Activated naive CD8-positive, alpha-beta T cell (primary cell): ENCODE measurements at regions not wholly inside any gene's neighbourhood (a gene's known extent, or its start where the extent isn't known, plus 50 kb on each side); places are given as distances from the start of the nearest gene placed in this dataset.

ENCODE experiments used
- H3K27ac Mint-ChIP-seq: one replicate; pipeline ENCODE4 v1.8.0; 2021; ENCODE audit warnings: mixed read lengths
- H3K27me3 Mint-ChIP-seq: one replicate; pipeline ENCODE4 v1.8.0; 2021; ENCODE audit warnings: mixed read lengths
- H3K36me3 Mint-ChIP-seq: one replicate; pipeline ENCODE4 v1.8.0; 2021; ENCODE audit warnings: mixed read lengths
- H3K4me1 Mint-ChIP-seq: one replicate; pipeline ENCODE4 v1.8.0; 2021; ENCODE audit warnings: low read depth, mixed read lengths
- H3K4me3 Mint-ChIP-seq: one replicate; pipeline ENCODE4 v1.8.0; 2021; ENCODE audit warnings: mild to moderate bottlenecking, mixed read lengths
- H3K9me3 Mint-ChIP-seq: one replicate; pipeline ENCODE4 v1.8.0; 2021; ENCODE audit warnings: low read depth, mixed read lengths

- Mint-ChIP-seq H3K4me1 (peaks cover 2% of the 10 kb centered on the region), H3K9me3 (no peaks in the 10 kb centered on the region), H3K36me3 (no peaks in the 10 kb centered on the region), H3K27me3 (no peaks in the 10 kb centered on the region), H3K4me3 (no peak overlapping the region), H3K27ac (no peak overlapping the region)
These were observed 216.9 kb upstream of the GLI3 start for GRCh38 chr7:42453931-42454361.

GRCh38 chr7:42452356-42452755 lies 215.3 kb upstream of the GLI3 start:
- Mint-ChIP-seq H3K36me3 (no peaks in the 10 kb centered on the region), H3K27me3 (no peaks in the 10 kb centered on the region), H3K4me3 (no peak overlapping the region), H3K27ac (no peak overlapping the region), H3K9me3 (no peaks in the 10 kb centered on the region), H3K4me1 (peaks cover 2% of the 10 kb centered on the region)

- peaks cover 3% of the 10 kb centered on the region for H3K9me3 Mint-ChIP-seq
- H3K27me3 Mint-ChIP-seq = no peaks in the 10 kb centered on the region
- H3K27ac Mint-ChIP-seq = no peak overlapping the region
- no peaks in the 10 kb centered on the region for H3K36me3 Mint-ChIP-seq
- no peak overlapping the region for H3K4me3 Mint-ChIP-seq
- H3K4me1 Mint-ChIP-seq = peaks cover 2% of the 10 kb centered on the region
These were observed 212.4 kb upstream of the GLI3 start for GRCh38 chr7:42449431-42449830.

GRCh38 chr7:42448901-42449300 lies 211.9 kb upstream of the GLI3 start:
- Mint-ChIP-seq H3K27ac (no peak overlapping the region), H3K27me3 (no peaks in the 10 kb centered on the region), H3K9me3 (peaks cover 6% of the 10 kb centered on the region), H3K4me3 (no peak overlapping the region), H3K36me3 (no peaks in the 10 kb centered on the region), H3K4me1 (peaks cover 2% of the 10 kb centered on the region)

- Mint-ChIP-seq H3K9me3 (peaks cover 6% of the 10 kb centered on the region), H3K27ac (no peak overlapping the region), H3K4me3 (no peak overlapping the region), H3K36me3 (no peaks in the 10 kb centered on the region), H3K27me3 (no peaks in the 10 kb centered on the region), H3K4me1 (no peaks in the 10 kb centered on the region)
These were observed 208.7 kb upstream of the GLI3 start for GRCh38 chr7:42445691-42446090.

GRCh38 chr7:42440951-42441350 lies 203.9 kb upstream of the GLI3 start:
- Mint-ChIP-seq H3K4me1 (no peaks in the 10 kb centered on the region), H3K9me3 (peaks cover 15% of the 10 kb centered on the region)

GRCh38 chr7:42432644-42433043 lies 195.6 kb upstream of the GLI3 start:
- no peak overlapping the region for H3K27ac Mint-ChIP-seq
- H3K27me3 Mint-ChIP-seq = no peaks in the 10 kb centered on the region
- no peaks in the 10 kb centered on the region for H3K36me3 Mint-ChIP-seq
- peaks cover 3% of the 10 kb centered on the region for H3K9me3 Mint-ChIP-seq
- no peak overlapping the region for H3K4me3 Mint-ChIP-seq
- no peaks in the 10 kb centered on the region for H3K4me1 Mint-ChIP-seq

More at GRCh38 chr7:42440951-42441350, 203.9 kb upstream of the GLI3 start:
- no peak overlapping the region for H3K4me3 Mint-ChIP-seq
- no peak overlapping the region for H3K27ac Mint-ChIP-seq
- no peaks in the 10 kb centered on the region for H3K36me3 Mint-ChIP-seq
- H3K27me3 Mint-ChIP-seq = no peaks in the 10 kb centered on the region

GRCh38 chr7:42431873-42432272 lies 194.9 kb upstream of the GLI3 start:
- Mint-ChIP-seq H3K36me3 (no peaks in the 10 kb centered on the region), H3K27me3 (no peaks in the 10 kb centered on the region), H3K27ac (no peak overlapping the region), H3K4me1 (no peaks in the 10 kb centered on the region), H3K4me3 (no peak overlapping the region), H3K9me3 (peaks cover 3% of the 10 kb centered on the region)

GRCh38 chr7:42429339-42429738 lies 192.3 kb upstream of the GLI3 start:
- Mint-ChIP-seq H3K27ac (no peak overlapping the region), H3K9me3 (no peaks in the 10 kb centered on the region)

GRCh38 chr7:42426163-42426562 lies 189.2 kb upstream of the GLI3 start:
- Mint-ChIP-seq H3K27me3 (no peaks in the 10 kb centered on the region), H3K4me3 (no peak overlapping the region), H3K36me3 (no peaks in the 10 kb centered on the region), H3K9me3 (no peaks in the 10 kb centered on the region), H3K27ac (no peak overlapping the region), H3K4me1 (no peaks in the 10 kb centered on the region)

More at GRCh38 chr7:42429339-42429738, 192.3 kb upstream of the GLI3 start:
- Mint-ChIP-seq H3K4me1 (no peaks in the 10 kb centered on the region), H3K27me3 (no peaks in the 10 kb centered on the region), H3K4me3 (no peak overlapping the region), H3K36me3 (no peaks in the 10 kb centered on the region)

GRCh38 chr7:42414941-42415505 lies 178.0 kb upstream of the GLI3 start:
- no peaks in the 10 kb centered on the region for H3K27me3 Mint-ChIP-seq
- H3K4me3 Mint-ChIP-seq = no peak overlapping the region

GRCh38 chr7:42414028-42414427 lies 177.0 kb upstream of the GLI3 start:
- no peak overlapping the region for H3K27ac Mint-ChIP-seq
- no peaks in the 10 kb centered on the region for H3K4me1 Mint-ChIP-seq
- H3K27me3 Mint-ChIP-seq = no peaks in the 10 kb centered on the region
- no peaks in the 10 kb centered on the region for H3K36me3 Mint-ChIP-seq
- no peak overlapping the region for H3K4me3 Mint-ChIP-seq
- no peaks in the 10 kb centered on the region for H3K9me3 Mint-ChIP-seq

More at GRCh38 chr7:42414941-42415505, 178.0 kb upstream of the GLI3 start:
- no peak overlapping the region for H3K27ac Mint-ChIP-seq
- H3K4me1 Mint-ChIP-seq = no peaks in the 10 kb centered on the region
- H3K36me3 Mint-ChIP-seq = no peaks in the 10 kb centered on the region
- no peaks in the 10 kb centered on the region for H3K9me3 Mint-ChIP-seq

- Mint-ChIP-seq H3K9me3 (no peaks in the 10 kb centered on the region), H3K36me3 (no peaks in the 10 kb centered on the region), H3K4me1 (no peaks in the 10 kb centered on the region), H3K27me3 (no peaks in the 10 kb centered on the region), H3K27ac (no peak overlapping the region), H3K4me3 (no peak overlapping the region)
These were observed 172.3 kb upstream of the GLI3 start for GRCh38 chr7:42409296-42409695.

- Mint-ChIP-seq H3K9me3 (no peaks in the 10 kb centered on the region), H3K4me3 (no peak overlapping the region), H3K27me3 (no peaks in the 10 kb centered on the region), H3K27ac (no peak overlapping the region), H3K36me3 (no peaks in the 10 kb centered on the region), H3K4me1 (no peaks in the 10 kb centered on the region)
These were observed 170.8 kb upstream of the GLI3 start for GRCh38 chr7:42407833-42408232.

GRCh38 chr7:42407021-42407710 lies 170.2 kb upstream of the GLI3 start:
- Mint-ChIP-seq H3K27me3 (no peaks in the 10 kb centered on the region), H3K9me3 (no peaks in the 10 kb centered on the region), H3K27ac (no peak overlapping the region), H3K4me1 (no peaks in the 10 kb centered on the region), H3K36me3 (no peaks in the 10 kb centered on the region), H3K4me3 (no peak overlapping the region)

- H3K27ac Mint-ChIP-seq = no peak overlapping the region
- H3K4me1 Mint-ChIP-seq = no peaks in the 10 kb centered on the region
- no peaks in the 10 kb centered on the region for H3K27me3 Mint-ChIP-seq
- H3K4me3 Mint-ChIP-seq = no peak overlapping the region
- no peaks in the 10 kb centered on the region for H3K36me3 Mint-ChIP-seq
- no peaks in the 10 kb centered on the region for H3K9me3 Mint-ChIP-seq
These were observed 169.3 kb upstream of the GLI3 start for GRCh38 chr7:42406358-42406757.
